SK-N-SH (cell line): ENCODE measurements at regions not wholly inside any gene's neighbourhood (a gene's known extent, or its start where the extent isn't known, plus 50 kb on each side); places are given as distances from the start of the nearest gene placed in this dataset.

ENCODE experiments used
- RFX5 ChIP-seq: IDR thresholded peaks from 2 replicates; pipeline ENCODE4 v1.6.1; 2012; ENCODE audit warnings: mild to moderate bottlenecking, improper control_type of control experiment, low read length
- SIN3A ChIP-seq: IDR thresholded peaks from 2 replicates; pipeline ENCODE4 v1.6.1; 2012; ENCODE audit warnings: low read depth, mild to moderate bottlenecking, low read length, moderate library complexity, borderline replicate concordance

DNA sequence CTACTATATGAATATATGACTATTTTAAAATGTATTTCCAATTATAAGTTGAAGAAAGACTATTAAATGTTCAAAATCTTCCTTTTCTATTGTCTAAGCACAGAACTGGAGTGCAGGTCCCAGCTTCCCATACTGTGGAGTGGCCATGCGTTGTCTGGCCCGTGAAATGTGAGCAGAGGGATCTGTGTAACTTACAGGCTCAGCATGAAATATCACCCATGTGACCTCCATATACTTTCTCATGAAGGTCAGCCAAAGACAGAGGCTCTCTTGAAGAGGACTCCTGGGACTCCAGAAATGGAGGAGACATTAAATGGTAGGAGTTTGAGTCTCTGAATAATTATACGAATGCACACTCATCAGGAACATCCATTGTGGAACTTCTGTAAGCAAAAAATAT, 92.4 kb upstream of the CAV2 start:
- TF ChIP-seq SIN3A (no peak), RFX5 (no peak)
